GM21786 (cell line): ENCODE measurements at regions not wholly inside any gene's neighbourhood (a gene's known extent, or its start where the extent isn't known, plus 50 kb on each side); places are given as distances from the start of the nearest gene placed in this dataset.

Experiments
- ATAC-seq: cut with Tn5 transposase; IDR thresholded peaks from one replicate; pipeline ENCODE4 v1.9.1; 2021; ENCODE audit not compliant: unreplicated experiment

DNA sequence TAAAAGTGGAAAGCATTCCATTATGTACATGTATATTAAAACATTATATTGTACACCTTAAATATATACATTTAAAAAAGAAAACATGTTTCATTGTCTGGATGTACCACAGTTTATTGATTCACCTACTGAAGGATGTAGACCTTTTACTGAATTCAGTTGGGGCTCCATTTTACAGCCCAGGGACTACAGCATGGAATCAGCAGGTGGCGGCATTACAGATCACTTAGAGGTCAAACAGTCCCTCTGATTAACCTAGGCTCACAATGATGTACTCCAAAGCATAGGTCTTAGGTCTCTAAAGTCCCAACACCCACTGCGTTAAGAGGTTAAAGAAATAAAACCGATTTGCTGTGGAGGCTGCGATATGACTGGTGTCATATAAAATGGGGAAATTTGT, 490.9 kb downstream of the SHISA9 start:
- ATAC-seq, result no peak

DNA sequence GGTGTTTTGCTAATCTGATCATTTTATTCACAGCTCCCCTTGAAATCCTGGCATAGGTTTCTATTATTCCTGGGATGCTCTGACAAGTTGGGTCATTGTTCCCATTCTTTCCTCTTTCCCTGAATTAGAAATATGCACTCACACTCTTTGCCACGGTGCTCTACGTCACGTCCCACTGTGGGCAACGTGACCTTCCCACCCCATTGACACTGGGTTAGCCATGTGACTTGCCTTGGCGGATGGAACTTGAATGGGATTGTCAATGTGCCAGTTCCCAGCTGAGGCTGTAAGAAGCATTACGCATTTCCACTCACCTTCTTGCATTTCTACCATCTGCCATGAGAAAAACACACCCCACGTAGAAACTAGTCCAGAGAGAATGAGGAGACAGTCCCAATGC, 492.4 kb downstream of the SHISA9 start:
- ATAC-seq, result no peak

DNA sequence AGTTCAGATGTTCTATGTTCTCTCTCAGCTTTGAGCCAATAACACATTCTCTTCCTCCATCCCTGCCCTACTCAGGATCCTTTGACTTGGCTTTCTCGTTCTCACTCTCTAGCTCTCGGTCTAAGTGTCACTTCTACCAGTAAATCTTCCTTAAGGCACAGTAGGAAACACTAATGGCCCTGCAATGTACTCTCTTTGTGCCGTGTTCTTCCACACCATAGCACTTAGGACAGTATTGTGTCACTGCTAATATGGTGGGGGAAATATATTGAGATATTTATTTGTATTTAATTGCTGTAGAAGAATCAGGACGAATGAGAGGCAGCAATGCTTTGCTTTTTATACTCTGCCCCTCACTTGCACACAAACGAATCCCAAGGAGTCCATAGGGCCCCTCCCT, 493.1 kb downstream of the SHISA9 start:
- ATAC-seq, result no peak

DNA sequence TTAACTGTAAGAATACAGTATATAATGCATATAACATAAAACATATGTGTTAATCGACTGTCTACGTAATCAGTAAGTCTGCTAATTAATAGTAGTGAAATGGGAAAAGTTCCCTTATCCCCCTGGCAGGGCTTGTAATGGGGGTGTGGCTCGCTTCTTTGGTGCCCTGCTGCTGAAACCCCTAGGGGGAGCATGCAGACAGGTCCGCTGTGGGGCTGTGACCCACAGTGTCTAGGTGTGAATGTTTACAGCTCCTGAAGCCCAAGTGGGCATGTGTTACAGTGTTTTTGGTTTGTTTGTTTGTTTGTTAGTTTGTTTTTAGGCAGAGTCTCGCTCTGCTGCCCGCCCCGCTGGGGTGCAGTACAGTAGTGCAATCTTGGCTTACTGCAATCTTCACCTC, 495.7 kb downstream of the SHISA9 start:
- ATAC-seq, result no peak

DNA sequence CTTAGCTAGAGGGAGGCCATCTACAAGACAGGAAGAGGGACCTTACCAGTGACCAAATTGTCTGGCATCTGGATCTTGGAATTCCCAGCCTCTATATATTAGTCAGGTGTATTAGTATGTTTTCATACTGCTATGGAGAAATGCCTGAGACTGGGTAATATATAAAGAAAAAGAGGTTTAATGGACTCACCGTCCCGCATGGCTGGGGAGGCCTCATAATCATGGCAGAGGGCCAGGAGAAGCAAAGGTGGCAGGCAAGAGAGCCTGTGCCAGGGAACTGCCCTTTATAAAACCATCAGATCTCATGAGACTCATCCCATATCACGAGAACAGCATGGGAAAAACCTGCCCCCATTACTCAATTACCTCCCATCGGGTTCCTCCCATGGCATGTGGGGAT, 500.2 kb downstream of the SHISA9 start:
- ATAC-seq, result no peak

DNA sequence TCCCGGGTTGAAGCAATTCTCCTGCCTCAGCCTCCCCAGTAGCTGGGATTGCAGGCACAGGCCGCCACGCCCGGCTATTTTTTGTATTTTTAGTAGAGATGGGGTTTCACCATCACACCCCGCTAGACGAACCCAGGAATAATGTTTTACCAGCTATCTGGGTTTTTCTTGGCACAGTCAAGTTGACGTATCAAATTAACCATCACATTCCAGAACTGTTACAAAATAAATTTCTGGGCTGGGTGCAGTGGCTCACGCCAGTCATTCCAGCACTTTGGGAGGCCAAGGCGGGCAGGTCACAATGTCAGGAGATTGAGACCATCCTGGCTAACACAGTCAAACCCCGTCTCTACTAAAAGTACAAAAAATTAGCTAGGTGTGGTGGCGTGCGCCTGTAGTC, 501.2 kb downstream of the SHISA9 start:
- ATAC-seq, result no peak

DNA sequence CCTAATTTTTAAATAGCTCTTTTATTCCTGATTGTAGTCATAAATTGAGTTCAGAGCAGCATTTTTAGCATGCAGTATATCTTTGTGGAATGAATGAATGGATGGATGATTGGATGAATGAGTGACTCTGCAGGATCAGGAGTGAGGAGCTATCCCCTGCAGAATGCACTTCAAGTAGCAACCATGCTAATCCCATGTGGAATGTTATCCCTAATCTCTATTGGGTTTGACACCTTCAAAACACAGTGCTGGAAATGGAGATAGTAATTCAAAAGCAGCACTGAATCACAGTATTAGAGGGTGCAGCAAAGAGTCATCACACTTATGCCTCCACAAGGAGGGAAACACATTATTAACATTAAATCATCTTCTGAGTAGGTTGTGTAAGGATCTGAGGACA, 501.9 kb downstream of the SHISA9 start:
- no peak for ATAC-seq

DNA sequence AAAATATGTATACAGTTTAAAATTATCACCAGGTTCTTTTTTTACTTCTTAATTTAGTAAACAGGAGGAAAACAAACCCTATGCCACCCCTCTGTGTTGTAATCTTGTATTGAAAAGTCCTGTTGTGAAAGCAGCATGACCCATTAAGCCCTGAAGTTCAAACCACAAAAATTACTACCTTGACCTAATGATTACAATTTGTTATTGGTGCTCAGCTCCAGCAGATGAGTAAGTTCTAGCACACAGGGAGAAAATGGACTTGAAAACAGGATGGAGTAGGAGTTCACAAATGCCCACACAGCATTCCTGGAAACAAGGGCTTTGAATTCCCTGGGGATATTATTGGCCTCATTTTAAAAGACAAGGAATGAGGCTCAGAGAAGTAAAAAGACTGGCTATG, 505.8 kb upstream of the ERCC4 start:
- no peak for ATAC-seq

DNA sequence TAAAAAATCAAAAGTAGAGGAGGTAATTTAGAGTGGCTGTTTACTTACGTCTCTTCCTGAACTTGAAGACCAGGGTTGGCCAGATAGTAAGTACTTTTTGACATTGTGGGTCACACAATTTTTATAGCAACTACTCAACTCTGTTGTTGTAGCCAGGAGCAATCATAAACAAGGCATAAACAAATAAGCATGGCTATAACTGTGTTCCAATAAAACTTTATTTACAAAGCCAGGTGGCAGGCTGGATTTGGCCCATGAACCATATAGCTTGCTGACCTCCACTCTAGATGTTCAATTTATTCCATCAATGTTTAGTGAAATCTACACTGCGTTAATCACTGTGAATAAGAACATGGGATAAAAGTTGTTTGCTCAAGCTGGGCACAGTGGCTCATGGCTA, 500.4 kb upstream of the ERCC4 start:
- no peak for ATAC-seq

DNA sequence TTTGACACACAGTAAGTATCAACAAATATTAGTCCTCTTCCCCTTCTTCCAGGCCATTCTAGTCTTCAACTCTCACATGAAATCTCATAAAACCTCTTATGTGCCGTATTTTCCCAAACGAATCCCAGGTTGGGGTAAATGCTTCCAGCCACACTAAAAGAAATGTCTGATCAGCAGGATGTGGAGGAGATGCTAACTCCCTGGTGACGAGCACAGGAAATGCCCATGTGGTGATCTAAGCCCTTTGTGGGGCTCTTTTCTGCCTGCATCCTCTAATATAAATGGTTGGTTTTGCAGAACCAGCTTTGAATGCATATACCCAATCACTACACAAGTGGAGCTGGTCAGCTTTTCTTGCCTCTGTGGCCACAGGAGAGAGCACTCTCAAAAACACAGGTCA, 498.2 kb upstream of the ERCC4 start:
- no peak for ATAC-seq

DNA sequence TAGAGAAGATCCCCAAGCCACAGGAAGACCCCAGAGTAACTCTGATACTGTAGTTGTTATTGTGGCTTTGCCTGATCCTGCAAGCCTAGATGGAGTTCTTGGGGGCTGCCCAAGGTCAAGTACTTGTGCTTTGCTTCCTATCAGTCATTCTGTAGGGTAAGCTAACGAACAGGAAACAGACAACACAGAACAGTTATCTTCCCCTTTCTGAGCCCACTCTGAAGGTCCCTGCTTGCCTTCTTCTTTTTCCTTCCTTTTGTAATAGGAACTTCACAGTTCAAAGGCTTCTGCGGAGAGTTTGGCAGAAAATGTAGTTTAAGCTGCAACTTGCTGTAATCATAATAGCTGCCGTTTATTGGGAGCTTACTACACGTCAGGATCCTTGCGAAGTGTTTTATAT, 494.1 kb upstream of the ERCC4 start:
- no peak for ATAC-seq

DNA sequence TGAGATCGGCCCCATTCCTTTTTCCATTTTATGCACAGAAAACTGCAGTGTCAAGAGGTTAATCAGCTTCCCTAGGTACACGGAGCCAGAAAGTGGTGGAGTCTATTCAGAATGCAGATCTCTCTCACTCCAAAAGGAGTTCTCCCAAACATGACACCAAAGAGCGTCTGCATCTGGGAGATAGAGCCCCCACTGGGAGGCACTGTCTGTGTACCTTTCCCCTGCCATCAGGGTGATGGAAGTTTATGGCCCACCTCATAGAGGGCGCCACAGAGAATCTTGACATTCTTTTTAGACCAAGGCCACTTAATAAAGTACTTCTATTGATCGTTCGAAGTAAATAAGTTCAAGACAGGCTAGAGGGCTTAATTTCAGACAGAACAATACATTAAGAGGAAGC, 493.7 kb upstream of the ERCC4 start:
- ATAC-seq, result no peak

DNA sequence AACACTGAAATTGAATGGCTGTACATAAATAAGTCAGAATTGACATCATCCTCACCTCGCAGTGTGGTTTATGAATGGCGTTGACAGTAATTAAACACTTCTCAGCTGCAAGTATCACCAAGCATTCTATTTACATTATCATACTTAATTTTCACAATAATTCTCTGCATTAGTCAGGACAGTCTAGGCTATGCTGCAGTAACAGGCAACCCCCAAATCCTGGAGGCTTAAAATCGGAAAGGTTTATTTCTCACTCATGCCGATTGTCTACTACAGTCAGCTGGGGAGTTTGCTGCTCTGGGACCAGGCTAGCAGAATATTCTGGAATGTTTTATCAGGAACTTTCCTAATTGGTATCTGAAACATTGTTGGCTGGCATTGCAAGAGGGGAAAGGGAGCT, 493.2 kb upstream of the ERCC4 start:
- ATAC-seq, result no peak

DNA sequence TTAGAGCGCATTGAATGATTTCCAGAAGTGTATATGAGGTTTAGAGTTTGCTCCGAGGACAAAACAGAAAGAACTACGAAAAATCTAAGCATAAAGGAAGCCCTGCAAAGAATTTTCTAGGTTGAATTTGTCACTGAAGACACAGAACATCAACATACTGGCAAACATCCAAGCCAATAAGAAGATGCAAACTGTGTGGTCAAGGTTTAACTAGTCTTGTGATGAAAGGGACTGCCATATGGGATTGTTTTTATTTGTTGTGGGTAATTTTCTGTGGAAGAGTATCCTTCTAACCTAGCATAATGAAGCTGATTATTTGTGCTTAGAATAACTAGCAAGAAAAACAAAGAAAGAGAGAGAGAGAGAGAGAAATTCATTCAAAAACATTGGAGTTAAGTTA, 492.0 kb upstream of the ERCC4 start:
- no peak for ATAC-seq

DNA sequence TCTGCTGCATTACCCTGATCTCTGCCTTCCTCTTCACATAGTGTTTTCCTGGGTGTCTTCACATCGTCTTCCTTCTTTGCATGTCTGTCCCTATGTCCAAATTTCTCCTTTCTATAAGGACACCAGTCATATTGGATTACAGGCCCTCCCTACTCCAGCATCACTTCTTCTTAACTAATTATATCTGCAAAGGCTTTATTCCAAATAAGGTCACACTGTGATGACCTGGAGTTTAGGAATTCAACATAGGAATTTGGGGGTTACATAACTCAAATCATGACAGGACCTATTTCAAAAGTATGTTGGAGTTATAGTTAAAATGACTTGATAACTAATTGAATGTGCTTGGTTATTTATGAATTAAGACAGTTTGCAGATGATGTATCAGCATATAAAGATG, 490.5 kb upstream of the ERCC4 start:
- no peak for ATAC-seq

DNA sequence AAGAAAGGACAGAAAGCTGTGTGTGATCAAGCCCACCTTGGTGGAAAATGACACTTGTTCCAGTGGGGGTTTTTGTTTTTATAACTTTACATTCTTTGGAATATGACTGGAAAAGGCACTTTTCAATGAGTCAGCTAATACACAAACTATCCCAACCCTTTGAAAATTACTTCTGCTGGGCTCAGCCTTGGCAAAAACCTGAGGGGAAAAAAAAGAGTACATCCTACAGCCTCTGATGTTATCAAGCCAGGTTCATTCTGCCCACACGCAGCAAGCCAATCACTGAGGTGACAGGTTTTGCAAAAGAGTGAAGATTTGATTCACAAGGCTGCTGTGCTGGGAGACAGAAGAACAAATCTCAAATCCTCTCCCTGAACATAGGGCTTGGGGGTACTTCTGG, 484.5 kb upstream of the ERCC4 start:
- ATAC-seq, result no peak

DNA sequence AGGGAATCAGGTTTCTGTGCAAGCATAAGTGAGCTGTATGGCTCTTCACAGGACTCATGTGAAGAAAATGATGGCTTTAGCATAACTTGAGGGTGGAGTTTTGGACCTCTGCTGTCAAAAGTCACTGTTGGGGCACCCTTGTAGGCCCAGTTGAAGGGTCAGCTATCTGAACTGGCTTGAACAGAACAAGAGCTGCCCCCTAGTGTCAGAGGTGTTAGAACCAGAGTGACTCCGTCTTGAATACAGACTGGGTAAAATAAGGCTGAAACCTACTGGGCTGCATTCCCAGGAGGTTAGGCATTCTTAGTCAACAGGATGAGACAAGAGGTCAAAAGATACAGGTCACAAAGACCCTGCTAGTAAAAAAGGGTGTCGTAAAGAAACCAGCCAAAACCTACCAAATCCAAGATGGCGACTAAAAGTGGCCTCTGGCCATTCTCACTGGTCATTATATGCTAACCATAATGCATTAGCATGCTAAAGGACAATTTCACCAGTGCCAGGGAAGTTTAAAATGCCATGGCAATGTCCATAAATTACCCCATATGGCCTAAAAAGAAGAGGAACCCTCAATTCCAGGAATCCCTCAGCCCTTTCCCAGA, 484.0 kb upstream of the ERCC4 start:
- no peak for ATAC-seq

DNA sequence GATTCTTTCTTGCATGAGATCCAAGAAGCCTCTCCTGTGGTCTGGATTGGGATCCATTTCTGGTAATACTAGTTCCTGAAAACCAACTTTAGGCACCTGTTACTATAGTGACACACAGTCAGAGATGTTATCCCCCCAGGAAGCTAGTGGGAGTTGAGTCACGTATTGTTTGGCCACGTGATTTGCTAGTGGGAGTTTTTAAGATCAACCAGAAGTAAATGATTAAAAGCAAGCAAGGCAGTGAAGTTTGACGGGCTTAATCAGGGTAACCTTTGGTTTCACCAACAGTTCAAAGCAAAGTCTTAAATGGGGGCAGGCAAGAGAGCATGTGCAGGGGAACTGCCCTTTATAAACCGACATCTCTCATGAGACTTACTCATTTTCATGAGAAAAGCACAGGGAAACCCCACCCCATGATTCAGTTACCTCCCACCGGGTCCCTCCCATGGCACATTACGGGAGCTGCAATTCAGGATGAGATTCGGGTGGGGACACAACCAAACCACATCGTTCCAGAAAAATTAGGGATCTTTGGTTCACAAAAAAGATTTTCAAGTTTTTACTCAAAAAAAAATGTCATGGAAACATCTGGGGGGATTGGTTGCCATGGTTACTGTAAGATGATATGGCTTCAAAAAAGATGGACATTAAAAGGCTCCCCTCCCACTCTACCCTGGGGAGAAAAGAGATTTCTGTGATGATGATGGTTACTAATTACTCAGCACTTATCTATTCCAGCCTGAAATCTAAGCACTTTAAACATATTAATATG, 483.1 kb upstream of the ERCC4 start:
- ATAC-seq, result peak; percentile 68

DNA sequence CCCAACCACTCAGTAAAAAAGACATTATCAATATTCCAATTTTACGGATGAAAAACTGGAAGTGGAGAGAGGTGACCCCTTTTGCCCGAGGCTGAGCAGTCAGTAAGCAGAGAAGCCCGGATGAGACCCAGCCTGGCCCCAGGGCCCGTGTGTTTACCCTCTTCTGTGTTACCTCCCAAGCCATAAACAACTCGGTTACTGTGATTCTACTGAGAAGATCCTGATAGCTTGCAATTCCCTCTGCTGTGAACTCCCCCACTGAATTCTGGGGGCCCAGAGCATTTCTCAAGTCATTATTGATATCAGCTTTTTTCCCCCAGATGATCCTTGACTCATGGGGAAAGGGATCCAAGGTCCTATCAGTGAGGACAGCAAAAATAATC, 482.6 kb upstream of the ERCC4 start:
- no peak for ATAC-seq

DNA sequence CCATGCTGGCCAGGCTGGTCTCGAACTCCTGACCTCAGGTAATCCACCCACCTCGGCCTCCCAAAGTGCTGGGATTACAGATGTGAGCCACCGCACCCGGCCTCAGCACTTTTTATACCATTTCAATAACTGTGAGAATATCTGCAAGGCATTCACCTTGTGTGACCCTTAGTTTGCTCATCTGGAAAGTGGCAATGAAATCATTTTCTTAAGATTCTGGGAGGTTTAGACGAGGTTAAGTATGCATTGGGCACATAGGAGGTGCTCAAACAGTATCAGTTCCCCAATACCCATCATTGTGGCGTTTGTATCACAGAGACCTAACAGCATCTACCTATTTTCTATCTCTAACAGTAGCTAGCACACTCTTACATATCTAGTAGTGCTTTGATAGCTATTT, 481.9 kb upstream of the ERCC4 start:
- ATAC-seq, result peak; percentile 36

DNA sequence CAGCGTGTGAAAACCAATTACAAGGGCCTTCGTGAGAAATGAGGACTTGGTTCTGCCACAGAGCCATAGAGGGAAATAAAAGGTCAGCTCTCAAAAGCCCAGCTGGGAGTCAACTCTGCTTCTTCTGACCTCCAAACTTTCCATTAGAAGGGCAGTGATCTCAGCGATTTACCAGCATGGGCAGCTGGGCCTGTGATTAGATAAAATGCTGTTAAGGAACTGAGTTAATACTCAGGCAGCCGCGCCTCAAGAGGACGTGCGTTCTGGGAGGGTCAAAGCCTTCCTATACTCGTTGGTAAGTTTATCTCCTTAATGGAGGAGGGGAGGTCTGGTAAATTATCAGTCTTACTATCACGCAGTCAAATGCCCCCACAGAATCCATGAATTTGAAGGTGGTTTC, 480.2 kb upstream of the ERCC4 start:
- no peak for ATAC-seq

DNA sequence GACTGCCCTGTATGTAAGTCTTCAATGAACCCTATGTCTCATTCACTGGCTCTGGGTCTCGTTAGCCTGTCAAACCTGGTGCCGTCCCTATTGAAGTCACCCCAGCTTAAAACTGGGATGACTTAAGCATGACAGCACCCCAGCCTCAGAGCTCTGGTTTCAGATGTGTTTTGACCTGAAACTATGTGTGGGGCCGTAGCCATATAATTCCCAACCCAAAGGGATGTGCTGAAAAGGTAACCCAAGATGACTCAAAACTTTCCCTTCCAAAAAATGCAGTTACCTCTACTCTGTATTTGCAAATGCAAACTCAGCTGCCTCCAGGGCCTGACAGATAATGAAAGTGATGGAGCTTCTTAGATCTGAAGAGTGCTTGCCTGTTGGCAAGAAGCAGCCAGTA, 478.3 kb upstream of the ERCC4 start:
- ATAC-seq, result peak; percentile 51

DNA sequence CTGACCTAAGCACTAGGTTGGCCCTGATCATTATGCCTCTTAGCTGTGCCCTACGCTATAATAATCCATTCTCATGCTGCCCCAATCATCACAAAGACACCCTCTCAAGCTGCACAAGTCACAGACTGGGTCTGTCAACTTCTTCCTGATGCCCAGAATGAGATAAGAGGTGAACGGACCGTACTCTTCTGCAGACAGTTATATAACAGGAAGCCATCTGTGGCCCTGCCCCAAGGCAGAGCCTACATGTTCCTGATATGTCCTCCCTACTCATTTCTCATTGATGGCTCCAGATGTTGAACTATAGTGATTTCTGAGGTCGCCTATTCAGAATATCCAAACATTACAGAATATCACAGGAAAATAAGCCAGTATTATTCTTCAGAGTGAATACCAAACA, 471.6 kb upstream of the ERCC4 start:
- ATAC-seq, result no peak
